Vagina (tissue), 2 donors: ENCODE measurements at regions not wholly inside any gene's neighbourhood (a gene's known extent, or its start where the extent isn't known, plus 50 kb on each side); places are given as distances from the start of the nearest gene placed in this dataset. TPM values are rescaled to one million over a fixed set of nuclear protein-coding genes. Genes with fewer than 3 reads are reported as not detected.

Experiments used
- DNase-seq, 2 donors: peaks; one replicate each; pipeline ENCODE4 v3.0.0-alpha.2; 2017; ENCODE audit errors: extremely low spot score in 2 of 2
- H3K27ac ChIP-seq: fragments of 200-600 bp; sonication (generic); one replicate; pipeline ENCODE4 v1.5.1; 2019
- H3K27me3 ChIP-seq: fragments of 200-600 bp; sonication (generic); one replicate; pipeline ENCODE4 v1.5.1; 2019
- H3K36me3 ChIP-seq, 2 donors: fragments of 200-600 bp; sonication (generic); one replicate each; pipeline ENCODE4 v1.5.1; 2017 to 2019
- H3K4me1 ChIP-seq: fragments of 200-600 bp; sonication (generic); one replicate; pipeline ENCODE4 v1.5.1; 2019
- H3K4me3 ChIP-seq, 2 donors: fragments of 200-600 bp; sonication (generic); 1 replicate in 1 of 2; 2 replicates in 1 of 2; pipeline ENCODE4 v1.5.1; 2016 to 2019
- H3K9me3 ChIP-seq: fragments of 200-600 bp; sonication (generic); one replicate; pipeline ENCODE4 v1.5.1; 2019
- POLR2A ChIP-seq, 2 donors: fragments of 450-650 bp; IDR thresholded peaks; one replicate each; pipeline ENCODE4 v1.6.1; 2017; ENCODE audit warnings: antibody characterized with exemption in 2 of 2, mild to moderate bottlenecking in 2 of 2, moderate library complexity in 2 of 2
- POLR2AphosphoS5 ChIP-seq, 2 donors: sonication (generic); formaldehyde crosslinking; IDR thresholded peaks; one replicate each; pipeline ENCODE4 v1.9.0; 2017; ENCODE audit warnings: antibody characterized with exemption in 2 of 2, mild to moderate bottlenecking in 2 of 2, low read depth in 1 of 2; ENCODE audit not compliant: insufficient read depth in 1 of 2
- intact Hi-C: fragments of 100-400 bp; cut with DNase I; formaldehyde crosslinking; loops from one replicate; pipeline ENCODE4 v1.15.1; 2023
- small RNA-seq: library from RNA; depleted of rRNA; stranded (forward); fragments of <200 nt; gene quantifications from one replicate; pipeline ENCODE3, GENCODE V24; 2016
- TF ChIP-seq, protein P1 (sequence below), 3 experiments: fragments of 450-650 bp in 2 of 3; fragments of 200-600 bp in 1 of 3; sonication (generic) in 1 of 3; IDR thresholded peaks; one replicate each; pipeline ENCODE4 v1.5.1; 2017 to 2019; ENCODE audit warnings: antibody characterized with exemption in 3 of 3, mild to moderate bottlenecking in 2 of 3, moderate library complexity in 2 of 3

DNA sequence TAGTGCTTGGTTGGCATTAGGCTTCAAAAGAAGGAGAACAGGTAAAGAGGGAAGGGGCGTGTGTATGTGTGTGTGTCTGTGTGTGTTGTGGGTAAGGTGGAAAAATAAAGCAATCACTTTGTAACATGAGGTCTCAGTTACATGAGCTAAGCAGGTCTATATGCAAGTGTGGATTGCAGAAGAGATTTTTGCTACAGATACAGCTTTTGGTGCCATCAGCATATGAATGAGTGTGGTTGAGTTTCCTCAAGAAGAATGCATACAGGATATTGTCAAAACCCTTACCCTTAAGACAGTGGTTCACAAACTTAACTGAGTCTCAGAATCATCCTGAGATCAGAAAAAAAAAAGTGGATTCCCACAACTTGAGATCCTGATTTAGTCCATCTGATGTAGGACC is 220.5 kb upstream of the HTR2C start:
- TF ChIP-seq POLR2AphosphoS5 (IDR thresholded peaks at IDR 0.05; ENCODE audit: insufficient read depth in 1 of 2, low read depth in 1 of 2) (no peak), POLR2A (IDR thresholded peaks at IDR 0.05) (no peak)
- TF ChIP-seq, protein P1, sequence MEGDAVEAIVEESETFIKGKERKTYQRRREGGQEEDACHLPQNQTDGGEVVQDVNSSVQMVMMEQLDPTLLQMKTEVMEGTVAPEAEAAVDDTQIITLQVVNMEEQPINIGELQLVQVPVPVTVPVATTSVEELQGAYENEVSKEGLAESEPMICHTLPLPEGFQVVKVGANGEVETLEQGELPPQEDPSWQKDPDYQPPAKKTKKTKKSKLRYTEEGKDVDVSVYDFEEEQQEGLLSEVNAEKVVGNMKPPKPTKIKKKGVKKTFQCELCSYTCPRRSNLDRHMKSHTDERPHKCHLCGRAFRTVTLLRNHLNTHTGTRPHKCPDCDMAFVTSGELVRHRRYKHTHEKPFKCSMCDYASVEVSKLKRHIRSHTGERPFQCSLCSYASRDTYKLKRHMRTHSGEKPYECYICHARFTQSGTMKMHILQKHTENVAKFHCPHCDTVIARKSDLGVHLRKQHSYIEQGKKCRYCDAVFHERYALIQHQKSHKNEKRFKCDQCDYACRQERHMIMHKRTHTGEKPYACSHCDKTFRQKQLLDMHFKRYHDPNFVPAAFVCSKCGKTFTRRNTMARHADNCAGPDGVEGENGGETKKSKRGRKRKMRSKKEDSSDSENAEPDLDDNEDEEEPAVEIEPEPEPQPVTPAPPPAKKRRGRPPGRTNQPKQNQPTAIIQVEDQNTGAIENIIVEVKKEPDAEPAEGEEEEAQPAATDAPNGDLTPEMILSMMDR (IDR thresholded peaks at IDR 0.05), result no peak

DNA sequence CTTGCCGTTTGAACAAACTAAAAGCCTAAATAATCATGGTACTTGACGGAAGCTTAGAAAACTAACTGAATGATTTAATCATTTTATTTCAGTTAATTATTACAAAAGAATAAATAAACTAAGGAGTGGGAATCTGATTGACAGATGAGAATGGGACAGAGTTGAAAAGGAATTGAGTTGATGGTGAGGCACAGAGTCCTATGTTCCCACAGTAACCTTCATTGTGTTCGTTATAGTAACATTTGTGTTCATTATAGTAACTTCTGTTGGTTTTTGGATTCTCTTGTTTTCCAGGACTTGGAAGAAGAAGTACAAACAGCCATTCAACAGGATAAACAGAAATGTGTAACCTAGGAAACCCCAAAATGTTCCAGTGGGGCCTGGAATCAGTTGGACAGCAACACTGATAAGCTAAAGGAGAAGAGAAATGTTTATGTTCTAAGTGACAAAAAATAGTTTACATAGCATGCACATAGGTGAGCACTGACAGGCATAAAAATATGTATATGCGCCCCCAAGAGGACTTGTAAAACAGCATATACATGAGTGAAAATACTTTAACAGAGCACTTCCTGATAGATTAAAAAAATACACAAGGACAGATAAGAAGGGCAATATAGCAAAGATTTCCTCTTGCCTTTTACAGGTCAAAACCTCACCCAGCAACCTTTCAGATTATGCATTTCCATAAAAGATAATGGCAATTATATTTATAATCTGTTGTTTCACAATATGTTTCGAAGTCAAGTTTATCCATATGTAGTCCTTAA is 218.6 kb upstream of the HTR2C start:
- H3K27me3 ChIP-seq, result no peaks in the 10 kb centered on the region
- no peak overlapping the region for H3K4me3 ChIP-seq
- H3K36me3 ChIP-seq, result no peaks in the 10 kb centered on the region
- TF ChIP-seq POLR2AphosphoS5 (IDR thresholded peaks at IDR 0.05; ENCODE audit: insufficient read depth in 1 of 2, low read depth in 1 of 2) (no peak), POLR2A (IDR thresholded peaks at IDR 0.05) (no peak)
- TF ChIP-seq, protein P1 (IDR thresholded peaks at IDR 0.05), result no peak
- intact Hi-C loops, result no loop called here
- DNase-seq, result no peak
- H3K4me1 ChIP-seq, result no peaks in the 10 kb centered on the region
- H3K27ac ChIP-seq, result no peak overlapping the region
- H3K9me3 ChIP-seq, result no peaks in the 10 kb centered on the region

More for the DNA sequence above, 220.5 kb upstream of the HTR2C start:
- no peak overlapping the region for H3K4me3 ChIP-seq
- no peaks in the 10 kb centered on the region for H3K4me1 ChIP-seq
- H3K27ac ChIP-seq, result no peak overlapping the region
- intact Hi-C loops, result no loop called here
- no peak for DNase-seq
- H3K36me3 ChIP-seq, result no peaks in the 10 kb centered on the region
- no peaks in the 10 kb centered on the region for H3K27me3 ChIP-seq
- no peaks in the 10 kb centered on the region for H3K9me3 ChIP-seq

DNA sequence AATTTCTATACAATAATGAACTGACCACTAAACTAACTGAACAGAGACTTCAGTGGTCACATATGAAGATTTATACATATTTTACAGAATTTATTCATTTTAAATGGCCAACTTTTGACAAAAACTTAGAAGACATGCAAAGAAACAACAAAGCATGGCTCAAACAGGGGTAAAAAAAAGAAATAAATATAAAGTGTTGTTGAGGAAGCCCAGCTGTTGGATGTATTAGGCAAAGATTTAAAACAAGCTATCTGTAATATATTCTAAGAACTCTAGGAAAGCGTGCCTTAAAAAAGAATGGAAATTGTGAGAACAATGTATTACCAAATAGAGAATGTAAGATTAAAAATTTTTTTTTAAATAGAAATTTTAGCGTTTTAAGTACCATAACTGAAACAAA is 210.9 kb upstream of the HTR2C start:
- H3K36me3 ChIP-seq, result no peaks in the 10 kb centered on the region
- no peaks in the 10 kb centered on the region for H3K4me1 ChIP-seq
- no peak for DNase-seq
- no peaks in the 10 kb centered on the region for H3K27me3 ChIP-seq
- intact Hi-C loops, result no loop called here
- TF ChIP-seq, protein P1 (IDR thresholded peaks at IDR 0.05), result no peak
- TF ChIP-seq POLR2AphosphoS5 (IDR thresholded peaks at IDR 0.05; ENCODE audit: insufficient read depth in 1 of 2, low read depth in 1 of 2) (no peak), POLR2A (IDR thresholded peaks at IDR 0.05) (no peak)
- no peak overlapping the region for H3K4me3 ChIP-seq
- no peaks in the 10 kb centered on the region for H3K9me3 ChIP-seq
- H3K27ac ChIP-seq, result no peak overlapping the region

DNA sequence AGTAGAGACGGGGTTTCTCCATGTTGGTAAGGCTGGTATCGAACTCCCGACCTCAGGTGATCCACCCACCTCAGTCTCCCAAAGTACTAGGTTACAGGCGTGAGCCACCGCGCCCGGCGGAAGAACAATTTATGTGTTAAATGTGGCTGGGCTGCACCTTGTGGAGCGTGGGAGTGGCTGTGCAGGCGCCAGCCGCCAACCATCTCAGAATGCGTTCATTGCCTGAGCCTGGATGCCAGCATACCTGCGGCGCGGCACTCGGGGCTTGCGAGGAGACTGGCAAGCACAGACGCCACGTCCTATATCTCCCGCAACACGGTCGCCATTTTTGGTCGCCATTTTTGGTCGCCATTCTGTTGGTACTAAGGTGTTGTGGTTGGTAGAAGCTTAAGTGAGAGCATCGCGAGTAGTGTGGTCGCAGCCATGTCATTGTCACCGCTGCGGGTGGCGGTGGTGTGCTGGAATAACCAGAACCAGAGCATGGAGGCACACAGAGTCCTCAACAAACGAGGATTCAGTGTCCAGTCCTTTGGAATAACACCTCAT is 193.6 kb upstream of the HTR2C start:
- Histone ChIP-seq H3K27me3 (no peaks in the 10 kb centered on the region), H3K4me1 (no peaks in the 10 kb centered on the region), H3K36me3 (no peaks in the 10 kb centered on the region), H3K27ac (no peak overlapping the region), H3K4me3 (no peak overlapping the region), H3K9me3 (no peaks in the 10 kb centered on the region)
- no peak for DNase-seq
- intact Hi-C loops, result no loop called here
- no peak for TF ChIP-seq POLR2A (IDR thresholded peaks at IDR 0.05)

Small RNAs in the stretch of these regions (small RNA-seq; reads per million reads assigned to genes)
- gene AL953862.1, result not detected
